MM.1S (cell line): ENCODE measurements at regions not wholly inside any gene's neighbourhood (a gene's known extent, or its start where the extent isn't known, plus 50 kb on each side); places are given as distances from the start of the nearest gene placed in this dataset.

Experiments
- DNase-seq: peaks from one replicate; pipeline ENCODE4 v3.0.0-alpha.2; 2015
- H2AFZ ChIP-seq: fragments of 300-600 bp; sonication (generic); 2 replicates; pipeline ENCODE4 v1.6.0; 2016; ENCODE audit warnings: antibody characterized with exemption, low read length
- H3F3A ChIP-seq: fragments of 300-600 bp; sonication (generic); 2 replicates; pipeline ENCODE4 v1.6.1; 2016; ENCODE audit warnings: mild to moderate bottlenecking, antibody characterized with exemption, low read length, moderate library complexity, mixed read lengths; ENCODE audit not compliant: insufficient read depth
- H3K27ac ChIP-seq: fragments of 300-600 bp; sonication (generic); 2 replicates; pipeline ENCODE4 v1.5.1; 2016; ENCODE audit warnings: mild to moderate bottlenecking, low read length
- H3K27me3 ChIP-seq: fragments of 300-600 bp; sonication (generic); replicated peaks from 2 replicates; pipeline ENCODE4 v1.6.0; 2016; ENCODE audit warnings: low read length; ENCODE audit not compliant: insufficient read depth
- H3K36me3 ChIP-seq: fragments of 300-600 bp; sonication (generic); replicated peaks from 2 replicates; pipeline ENCODE4 v1.6.1; 2016; ENCODE audit warnings: mild to moderate bottlenecking, low read length, mixed read lengths; ENCODE audit not compliant: insufficient read depth
- H3K4me1 ChIP-seq: fragments of 300-600 bp; sonication (generic); 2 replicates; pipeline ENCODE4 v1.6.1; 2016; ENCODE audit warnings: low read length, mixed read lengths
- H3K4me2 ChIP-seq: fragments of 300-600 bp; sonication (generic); 2 replicates; pipeline ENCODE4 v1.6.0; 2016; ENCODE audit warnings: low read depth, low read length
- H3K4me3 ChIP-seq: fragments of 300-600 bp; sonication (generic); 2 replicates; pipeline ENCODE4 v1.5.1; 2016; ENCODE audit warnings: low read length, mixed read lengths
- H3K79me2 ChIP-seq: fragments of 300-600 bp; sonication (generic); 2 replicates; pipeline ENCODE4 v1.6.1; 2016; ENCODE audit warnings: mixed run types, low read length, mixed read lengths
- H3K9ac ChIP-seq: fragments of 300-600 bp; sonication (generic); 2 replicates; pipeline ENCODE4 v1.6.1; 2016; ENCODE audit warnings: low read length, mixed read lengths
- H3K9me2 ChIP-seq: fragments of 300-600 bp; sonication (generic); replicated peaks from 2 replicates; pipeline ENCODE4 v1.6.1; 2016; ENCODE audit warnings: mild to moderate bottlenecking, low read length, mixed read lengths; ENCODE audit not compliant: insufficient read depth
- H3K9me3 ChIP-seq: fragments of 300-600 bp; sonication (generic); replicated peaks from 2 replicates; pipeline ENCODE4 v1.6.1; 2016; ENCODE audit warnings: mild to moderate bottlenecking, low read length, mixed read lengths; ENCODE audit not compliant: insufficient read depth
- H4K20me1 ChIP-seq: fragments of 300-600 bp; sonication (generic); 2 replicates; pipeline ENCODE4 v1.6.1; 2016; ENCODE audit warnings: mild to moderate bottlenecking, low read length, moderate library complexity, mixed read lengths; ENCODE audit not compliant: insufficient read depth
- EZH2 ChIP-seq: fragments of 300-600 bp; sonication (generic); optimal IDR thresholded peaks from 2 replicates; pipeline ENCODE3; 2017; ENCODE audit warnings: low read depth, mild to moderate bottlenecking, antibody characterized with exemption, low read length, mixed read lengths
- EZH2phosphoT487 ChIP-seq: fragments of 300-600 bp; sonication (generic); IDR thresholded peaks from 2 replicates; pipeline ENCODE4 v1.6.1; 2018; ENCODE audit warnings: antibody characterized with exemption, low read length
- TF ChIP-seq, protein P1 (sequence below): fragments of 300-600 bp; sonication (generic); IDR thresholded peaks from 2 replicates; pipeline ENCODE4 v1.5.1; 2016; ENCODE audit warnings: antibody characterized with exemption, low read length, mixed read lengths

- H3K9ac ChIP-seq: no peak overlapping the region
- H3K9me2 ChIP-seq: no peaks in the 10 kb centered on the region
- H3F3A ChIP-seq: no peaks in the 10 kb centered on the region
- no peak overlapping the region for H3K27ac ChIP-seq
- no peak overlapping the region for H3K4me2 ChIP-seq
- no peaks in the 10 kb centered on the region for H3K9me3 ChIP-seq
- no peaks in the 10 kb centered on the region for H3K79me2 ChIP-seq
- TF ChIP-seq, protein P1, sequence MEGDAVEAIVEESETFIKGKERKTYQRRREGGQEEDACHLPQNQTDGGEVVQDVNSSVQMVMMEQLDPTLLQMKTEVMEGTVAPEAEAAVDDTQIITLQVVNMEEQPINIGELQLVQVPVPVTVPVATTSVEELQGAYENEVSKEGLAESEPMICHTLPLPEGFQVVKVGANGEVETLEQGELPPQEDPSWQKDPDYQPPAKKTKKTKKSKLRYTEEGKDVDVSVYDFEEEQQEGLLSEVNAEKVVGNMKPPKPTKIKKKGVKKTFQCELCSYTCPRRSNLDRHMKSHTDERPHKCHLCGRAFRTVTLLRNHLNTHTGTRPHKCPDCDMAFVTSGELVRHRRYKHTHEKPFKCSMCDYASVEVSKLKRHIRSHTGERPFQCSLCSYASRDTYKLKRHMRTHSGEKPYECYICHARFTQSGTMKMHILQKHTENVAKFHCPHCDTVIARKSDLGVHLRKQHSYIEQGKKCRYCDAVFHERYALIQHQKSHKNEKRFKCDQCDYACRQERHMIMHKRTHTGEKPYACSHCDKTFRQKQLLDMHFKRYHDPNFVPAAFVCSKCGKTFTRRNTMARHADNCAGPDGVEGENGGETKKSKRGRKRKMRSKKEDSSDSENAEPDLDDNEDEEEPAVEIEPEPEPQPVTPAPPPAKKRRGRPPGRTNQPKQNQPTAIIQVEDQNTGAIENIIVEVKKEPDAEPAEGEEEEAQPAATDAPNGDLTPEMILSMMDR: no peak
- TF ChIP-seq EZH2phosphoT487: no peak
- no peak for TF ChIP-seq EZH2
- H4K20me1 ChIP-seq: no peaks in the 10 kb centered on the region
- no peaks in the 10 kb centered on the region for H3K27me3 ChIP-seq
- no peak overlapping the region for H3K4me3 ChIP-seq
- no peak for DNase-seq
- no peaks in the 10 kb centered on the region for H3K4me1 ChIP-seq
- H2AFZ ChIP-seq: no peak overlapping the region
- H3K36me3 ChIP-seq: no peaks in the 10 kb centered on the region
Observed at GRCh38 chr10:14454629-14455028, 123.9 kb upstream of the FRMD4A start.

GRCh38 chr10:14454206-14454605, 123.5 kb upstream of the FRMD4A start:
- Histone ChIP-seq H3K36me3 (no peaks in the 10 kb centered on the region), H3K9me2 (no peaks in the 10 kb centered on the region), H2AFZ (no peak overlapping the region), H3K4me2 (no peak overlapping the region), H3F3A (no peaks in the 10 kb centered on the region), H3K4me3 (no peak overlapping the region), H3K79me2 (no peaks in the 10 kb centered on the region), H3K4me1 (no peaks in the 10 kb centered on the region), H3K9ac (no peak overlapping the region), H3K9me3 (no peaks in the 10 kb centered on the region), H4K20me1 (no peaks in the 10 kb centered on the region), H3K27ac (no peak overlapping the region), H3K27me3 (no peaks in the 10 kb centered on the region)
- no peak for DNase-seq
- TF ChIP-seq EZH2phosphoT487 (no peak), EZH2 (no peak)
- TF ChIP-seq, protein P1: no peak

DNA sequence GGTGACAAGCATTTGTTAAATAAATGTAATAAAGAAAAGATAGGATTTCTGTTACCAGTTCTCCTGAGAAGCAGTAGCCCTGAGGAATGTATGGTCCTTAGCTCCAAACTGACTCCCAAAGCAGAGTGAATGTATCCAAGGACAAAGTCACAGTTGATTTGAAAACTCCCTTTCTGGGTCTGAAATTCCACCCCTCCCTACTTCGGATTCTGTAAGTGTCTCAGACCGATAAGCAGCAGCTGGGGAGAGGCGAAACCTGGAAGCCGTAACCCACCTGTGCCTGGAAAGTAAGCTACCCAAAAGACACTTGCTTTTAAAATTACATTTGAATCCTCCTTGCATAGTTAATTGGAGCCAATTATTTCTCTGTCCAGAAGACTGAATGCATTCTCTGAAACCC, 122.9 kb upstream of the FRMD4A start:
- no peak for DNase-seq
- Histone ChIP-seq H3K27me3 (no peaks in the 10 kb centered on the region), H2AFZ (no peak overlapping the region), H3K4me2 (no peak overlapping the region), H3K79me2 (no peaks in the 10 kb centered on the region), H3K4me3 (no peak overlapping the region), H3F3A (no peaks in the 10 kb centered on the region), H3K9me2 (no peaks in the 10 kb centered on the region), H3K9ac (no peak overlapping the region), H3K4me1 (no peaks in the 10 kb centered on the region), H3K36me3 (no peaks in the 10 kb centered on the region), H3K9me3 (no peaks in the 10 kb centered on the region), H4K20me1 (no peaks in the 10 kb centered on the region), H3K27ac (no peak overlapping the region)
- no peak for TF ChIP-seq EZH2
- TF ChIP-seq, protein P1: no peak
- TF ChIP-seq EZH2phosphoT487: no peak
